GM13977 (cell line): ENCODE measurements at regions not wholly inside any gene's neighbourhood (a gene's known extent, or its start where the extent isn't known, plus 50 kb on each side); places are given as distances from the start of the nearest gene placed in this dataset.

Source experiments
- DNase-seq: peaks from one replicate; pipeline ENCODE4 v3.0.0; 2012; ENCODE audit warnings: low spot score
- in situ Hi-C: fragments of 300-500 bp; cut with MboI; formaldehyde crosslinking; loops from one replicate; pipeline ENCODE4 v1.12.0; 2022; ENCODE audit warnings: low sequenced_read_pairs, low pct_unique_long_range_greater_than_20kb, mixed read lengths, inconsistent platforms; ENCODE audit not compliant: unreplicated experiment
- TF ChIP-seq, protein P1 (sequence below): IDR thresholded peaks from 2 replicates; pipeline ENCODE4 v1.5.1; 2012; ENCODE audit warnings: mild to moderate bottlenecking, control low read depth; ENCODE audit not compliant: insufficient read depth; ENCODE audit errors: extremely low read depth, missing control alignments

DNA sequence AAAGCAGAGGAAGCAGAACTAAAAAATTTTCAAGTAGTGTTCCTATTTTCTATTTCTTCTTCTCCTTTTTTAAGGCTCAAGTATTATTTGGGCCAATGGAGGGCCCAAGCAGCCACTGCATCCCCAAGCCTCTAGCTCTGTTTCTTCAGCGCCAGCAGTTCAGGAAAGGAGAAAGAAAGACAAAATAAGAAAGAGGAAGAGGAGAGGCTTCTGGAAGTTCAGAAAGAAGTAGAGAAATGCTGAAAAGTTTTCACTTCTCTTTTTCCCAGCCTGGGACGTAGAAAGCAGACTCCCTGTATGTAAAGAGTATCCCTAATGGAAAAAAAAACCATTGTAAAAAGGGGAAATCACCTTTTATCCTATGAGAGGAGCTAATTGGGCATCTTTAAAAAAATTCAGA, 165.5 kb upstream of the KLF12 start:
- no peak for DNase-seq
- in situ Hi-C loops = loop anchor here (25.0 kb wide), 1 partner anchor 462 kb away; no protein-coding TSS in a partner anchor
- TF ChIP-seq, protein P1, sequence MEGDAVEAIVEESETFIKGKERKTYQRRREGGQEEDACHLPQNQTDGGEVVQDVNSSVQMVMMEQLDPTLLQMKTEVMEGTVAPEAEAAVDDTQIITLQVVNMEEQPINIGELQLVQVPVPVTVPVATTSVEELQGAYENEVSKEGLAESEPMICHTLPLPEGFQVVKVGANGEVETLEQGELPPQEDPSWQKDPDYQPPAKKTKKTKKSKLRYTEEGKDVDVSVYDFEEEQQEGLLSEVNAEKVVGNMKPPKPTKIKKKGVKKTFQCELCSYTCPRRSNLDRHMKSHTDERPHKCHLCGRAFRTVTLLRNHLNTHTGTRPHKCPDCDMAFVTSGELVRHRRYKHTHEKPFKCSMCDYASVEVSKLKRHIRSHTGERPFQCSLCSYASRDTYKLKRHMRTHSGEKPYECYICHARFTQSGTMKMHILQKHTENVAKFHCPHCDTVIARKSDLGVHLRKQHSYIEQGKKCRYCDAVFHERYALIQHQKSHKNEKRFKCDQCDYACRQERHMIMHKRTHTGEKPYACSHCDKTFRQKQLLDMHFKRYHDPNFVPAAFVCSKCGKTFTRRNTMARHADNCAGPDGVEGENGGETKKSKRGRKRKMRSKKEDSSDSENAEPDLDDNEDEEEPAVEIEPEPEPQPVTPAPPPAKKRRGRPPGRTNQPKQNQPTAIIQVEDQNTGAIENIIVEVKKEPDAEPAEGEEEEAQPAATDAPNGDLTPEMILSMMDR = no peak

DNA sequence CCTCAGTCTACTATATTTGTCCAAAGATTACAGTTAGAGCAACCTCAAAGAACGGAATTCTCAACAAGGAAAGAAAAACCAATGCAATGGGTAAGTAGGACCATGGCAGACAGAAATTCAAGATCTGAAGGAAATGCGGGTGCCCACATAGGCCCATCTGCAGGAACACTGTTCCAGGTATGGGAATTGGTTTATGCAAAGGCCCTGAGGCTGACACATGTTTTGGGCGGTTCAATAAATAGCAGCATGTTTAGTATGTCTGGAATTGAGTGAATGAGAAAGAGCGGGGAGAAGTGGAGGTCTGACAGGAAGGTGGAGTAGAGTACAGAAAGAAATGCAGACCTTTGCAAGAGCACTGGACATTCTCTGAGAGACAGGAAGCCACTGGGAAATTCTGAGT, 164.7 kb upstream of the KLF12 start:
- in situ Hi-C loops = loop anchor here (25.0 kb wide), 1 partner anchor 462 kb away; no protein-coding TSS in a partner anchor
- TF ChIP-seq, protein P1 = no peak
- DNase-seq = no peak

- peak; percentile 23 for DNase-seq
- in situ Hi-C loops = loop anchor here (25.0 kb wide), 1 partner anchor 453 kb away; no protein-coding TSS in a partner anchor
- TF ChIP-seq, protein P1 = no peak
Observed at GRCh38 chr13:74289861-74290773, 155.9 kb upstream of the KLF12 start.

DNA sequence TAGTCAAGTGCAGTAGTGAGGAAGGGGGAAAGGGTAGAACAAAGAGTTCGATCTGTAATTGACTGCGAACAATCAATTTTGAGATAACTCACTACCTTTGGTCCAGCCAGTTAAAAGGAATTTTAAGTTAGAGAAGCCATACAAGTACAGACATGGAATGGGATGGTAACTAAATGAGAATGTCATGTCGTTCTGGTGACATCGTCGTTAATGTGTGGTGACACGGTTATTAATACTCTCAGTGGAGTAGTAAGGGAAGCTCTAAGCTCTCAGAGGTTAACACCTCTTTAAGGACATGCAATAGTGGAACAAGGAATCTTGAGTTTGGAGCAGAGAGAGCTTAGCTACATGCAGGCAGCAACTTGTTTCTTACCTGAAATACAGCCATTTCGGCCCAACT, 154.9 kb upstream of the KLF12 start:
- no peak for DNase-seq
- TF ChIP-seq, protein P1 = no peak
- in situ Hi-C loops = loop anchor here (25.0 kb wide), 1 partner anchor 452 kb away; no protein-coding TSS in a partner anchor

- DNase-seq = no peak
- TF ChIP-seq, protein P1 = no peak
- in situ Hi-C loops = loop anchor here (25.0 kb wide), 1 partner anchor 451 kb away; no protein-coding TSS in a partner anchor
Observed at GRCh38 chr13:74288361-74288911, 154.2 kb upstream of the KLF12 start.

- in situ Hi-C loops = loop anchor here (25.0 kb wide), 1 partner anchor 450 kb away; no protein-coding TSS in a partner anchor
- DNase-seq = peak; percentile 8
- TF ChIP-seq, protein P1 = no peak
Observed at GRCh38 chr13:74287724-74288169, 153.5 kb upstream of the KLF12 start.
